Bronchial epithelial cell (primary cell): ENCODE measurements at regions not wholly inside any gene's neighbourhood (a gene's known extent, or its start where the extent isn't known, plus 50 kb on each side); places are given as distances from the start of the nearest gene placed in this dataset.

Experiments
- DNase-seq: peaks from one replicate; pipeline ENCODE4 v3.0.0-alpha.2; 2010; ENCODE audit warnings: low read depth
- FAIRE-seq: peaks from 2 replicates; lab custom pipeline; 2011; peaks lifted over from hg19 to GRCh38; lab: Jason Lieb, UNC
- H3K27me3 ChIP-seq: 2 replicates; pipeline ENCODE4 v1.5.1; 2011; ENCODE audit warnings: low read length; ENCODE audit not compliant: control insufficient read depth, insufficient read depth
- H3K36me3 ChIP-seq: 2 replicates; pipeline ENCODE4 v1.5.1; 2011; ENCODE audit warnings: low read length; ENCODE audit not compliant: control insufficient read depth, insufficient read depth
- H3K4me3 ChIP-seq: 2 replicates; pipeline ENCODE4 v1.5.1; 2011; ENCODE audit warnings: mild to moderate bottlenecking, low read depth, low read length, control low read depth
- TF ChIP-seq, protein P1 (sequence below): IDR thresholded peaks from 2 replicates; pipeline ENCODE4 v1.5.1; 2011; ENCODE audit warnings: mild to moderate bottlenecking, moderate library complexity, low read length, control low read depth, inconsistent platforms; ENCODE audit not compliant: insufficient read depth, severe bottlenecking

DNA sequence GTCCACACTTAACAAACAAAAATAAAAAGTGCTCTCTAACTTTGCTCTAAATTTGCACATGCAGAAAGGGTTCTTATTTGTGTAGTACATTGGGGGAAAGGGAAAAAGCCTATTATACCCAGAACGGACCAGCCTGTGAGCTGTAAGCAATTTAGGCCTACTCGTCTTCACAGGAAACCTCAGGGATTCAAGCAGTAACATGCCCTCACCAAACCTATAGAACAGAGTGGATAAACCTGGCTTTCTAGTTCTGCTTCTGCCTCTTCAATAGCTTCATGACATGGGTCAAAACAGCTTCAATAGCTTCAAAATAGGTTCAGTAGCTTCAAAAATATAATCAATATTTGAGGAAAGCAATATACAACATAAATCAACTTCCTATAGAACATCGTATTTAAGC is 163.7 kb downstream of the ARL4A start:
- H3K36me3 ChIP-seq = no peaks in the 10 kb centered on the region
- TF ChIP-seq, protein P1, sequence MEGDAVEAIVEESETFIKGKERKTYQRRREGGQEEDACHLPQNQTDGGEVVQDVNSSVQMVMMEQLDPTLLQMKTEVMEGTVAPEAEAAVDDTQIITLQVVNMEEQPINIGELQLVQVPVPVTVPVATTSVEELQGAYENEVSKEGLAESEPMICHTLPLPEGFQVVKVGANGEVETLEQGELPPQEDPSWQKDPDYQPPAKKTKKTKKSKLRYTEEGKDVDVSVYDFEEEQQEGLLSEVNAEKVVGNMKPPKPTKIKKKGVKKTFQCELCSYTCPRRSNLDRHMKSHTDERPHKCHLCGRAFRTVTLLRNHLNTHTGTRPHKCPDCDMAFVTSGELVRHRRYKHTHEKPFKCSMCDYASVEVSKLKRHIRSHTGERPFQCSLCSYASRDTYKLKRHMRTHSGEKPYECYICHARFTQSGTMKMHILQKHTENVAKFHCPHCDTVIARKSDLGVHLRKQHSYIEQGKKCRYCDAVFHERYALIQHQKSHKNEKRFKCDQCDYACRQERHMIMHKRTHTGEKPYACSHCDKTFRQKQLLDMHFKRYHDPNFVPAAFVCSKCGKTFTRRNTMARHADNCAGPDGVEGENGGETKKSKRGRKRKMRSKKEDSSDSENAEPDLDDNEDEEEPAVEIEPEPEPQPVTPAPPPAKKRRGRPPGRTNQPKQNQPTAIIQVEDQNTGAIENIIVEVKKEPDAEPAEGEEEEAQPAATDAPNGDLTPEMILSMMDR = no peak
- DNase-seq = peak; percentile 91
- FAIRE-seq = no peak
- no peaks in the 10 kb centered on the region for H3K27me3 ChIP-seq
- H3K4me3 ChIP-seq = no peak overlapping the region

GRCh38 chr7:12851841-12852240 is 164.4 kb downstream of the ARL4A start:
- H3K27me3 ChIP-seq = no peaks in the 10 kb centered on the region
- peak; percentile 9 for DNase-seq

GRCh38 chr7:12855036-12855435 is 167.6 kb downstream of the ARL4A start:
- TF ChIP-seq, protein P1 = no peak
- no peak overlapping the region for H3K4me3 ChIP-seq
- no peaks in the 10 kb centered on the region for H3K36me3 ChIP-seq
- no peaks in the 10 kb centered on the region for H3K27me3 ChIP-seq
- no peak for FAIRE-seq
- no peak for DNase-seq

More at GRCh38 chr7:12851841-12852240, 164.4 kb downstream of the ARL4A start:
- Histone ChIP-seq H3K4me3 (no peak overlapping the region), H3K36me3 (no peaks in the 10 kb centered on the region)
- FAIRE-seq = no peak
- TF ChIP-seq, protein P1 = no peak

GRCh38 chr7:12859761-12860160 is 172.3 kb downstream of the ARL4A start:
- TF ChIP-seq, protein P1 = no peak
- Histone ChIP-seq H3K4me3 (no peak overlapping the region), H3K27me3 (no peaks in the 10 kb centered on the region), H3K36me3 (no peaks in the 10 kb centered on the region)
- no peak for DNase-seq
- FAIRE-seq = no peak

GRCh38 chr7:12861070-12861469 is 173.6 kb downstream of the ARL4A start:
- H3K4me3 ChIP-seq = no peak overlapping the region
- no peak for DNase-seq
- H3K36me3 ChIP-seq = no peaks in the 10 kb centered on the region
- no peak for FAIRE-seq
- H3K27me3 ChIP-seq = no peaks in the 10 kb centered on the region
- TF ChIP-seq, protein P1 = no peak

- Histone ChIP-seq H3K27me3 (no peaks in the 10 kb centered on the region), H3K4me3 (no peak overlapping the region), H3K36me3 (no peaks in the 10 kb centered on the region)
- DNase-seq (no peak), FAIRE-seq (no peak)
- TF ChIP-seq, protein P1 = no peak
Measured at GRCh38 chr7:12862146-12862545, 174.7 kb downstream of the ARL4A start.
